GM12875 (cell line): ENCODE measurements at regions not wholly inside any gene's neighbourhood (a gene's known extent, or its start where the extent isn't known, plus 50 kb on each side); places are given as distances from the start of the nearest gene placed in this dataset.

Experiments
- H3K4me3 ChIP-seq: one replicate; pipeline ENCODE4 v1.5.1; 2011; ENCODE audit warnings: low read depth, low read length, control low read depth
- TF ChIP-seq, protein P1 (sequence below): IDR thresholded peaks from 2 replicates; pipeline ENCODE4 v1.5.1; 2011; ENCODE audit warnings: low read depth, mild to moderate bottlenecking, control low read depth, inconsistent platforms, low read length, moderate library complexity, borderline replicate concordance; ENCODE audit not compliant: insufficient read depth

DNA sequence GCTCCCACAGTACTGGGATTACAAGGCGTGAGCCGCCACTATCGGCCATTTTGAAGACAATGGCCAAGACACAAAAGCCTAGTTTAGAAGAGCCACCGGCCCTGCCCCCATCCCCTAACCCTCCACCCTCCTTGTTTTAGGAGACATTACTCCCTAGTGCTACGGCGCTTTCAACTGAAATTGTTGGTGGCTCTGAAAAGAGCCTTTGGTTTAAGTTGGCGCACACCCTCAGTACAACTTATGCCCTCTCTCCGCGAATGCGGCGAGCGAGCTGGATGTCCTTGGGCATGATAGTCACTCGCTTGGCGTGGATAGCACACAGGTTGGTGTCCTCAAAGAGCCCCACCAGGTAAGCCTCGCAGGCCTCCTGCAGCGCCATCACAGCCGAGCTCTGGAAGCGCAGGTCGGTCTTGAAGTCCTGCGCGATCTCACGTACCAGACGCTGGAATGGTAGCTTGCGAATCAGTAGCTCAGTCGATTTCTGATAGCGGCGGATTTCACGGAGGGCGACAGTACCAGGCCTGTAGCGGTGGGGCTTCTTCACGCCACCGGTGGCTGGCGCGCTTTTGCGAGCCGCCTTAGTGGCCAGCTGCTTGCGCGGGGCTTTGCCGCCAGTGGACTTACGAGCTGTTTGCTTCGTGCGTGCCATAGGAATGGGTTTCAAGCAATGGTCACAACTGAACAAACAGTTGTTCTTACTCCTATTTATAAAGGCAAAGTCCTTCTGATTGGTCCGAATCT lies 114.9 kb upstream of the BTN3A2 start:
- peak overlapping the region; percentile 62 for H3K4me3 ChIP-seq
- TF ChIP-seq, protein P1, sequence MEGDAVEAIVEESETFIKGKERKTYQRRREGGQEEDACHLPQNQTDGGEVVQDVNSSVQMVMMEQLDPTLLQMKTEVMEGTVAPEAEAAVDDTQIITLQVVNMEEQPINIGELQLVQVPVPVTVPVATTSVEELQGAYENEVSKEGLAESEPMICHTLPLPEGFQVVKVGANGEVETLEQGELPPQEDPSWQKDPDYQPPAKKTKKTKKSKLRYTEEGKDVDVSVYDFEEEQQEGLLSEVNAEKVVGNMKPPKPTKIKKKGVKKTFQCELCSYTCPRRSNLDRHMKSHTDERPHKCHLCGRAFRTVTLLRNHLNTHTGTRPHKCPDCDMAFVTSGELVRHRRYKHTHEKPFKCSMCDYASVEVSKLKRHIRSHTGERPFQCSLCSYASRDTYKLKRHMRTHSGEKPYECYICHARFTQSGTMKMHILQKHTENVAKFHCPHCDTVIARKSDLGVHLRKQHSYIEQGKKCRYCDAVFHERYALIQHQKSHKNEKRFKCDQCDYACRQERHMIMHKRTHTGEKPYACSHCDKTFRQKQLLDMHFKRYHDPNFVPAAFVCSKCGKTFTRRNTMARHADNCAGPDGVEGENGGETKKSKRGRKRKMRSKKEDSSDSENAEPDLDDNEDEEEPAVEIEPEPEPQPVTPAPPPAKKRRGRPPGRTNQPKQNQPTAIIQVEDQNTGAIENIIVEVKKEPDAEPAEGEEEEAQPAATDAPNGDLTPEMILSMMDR, result peak; percentile 55

DNA sequence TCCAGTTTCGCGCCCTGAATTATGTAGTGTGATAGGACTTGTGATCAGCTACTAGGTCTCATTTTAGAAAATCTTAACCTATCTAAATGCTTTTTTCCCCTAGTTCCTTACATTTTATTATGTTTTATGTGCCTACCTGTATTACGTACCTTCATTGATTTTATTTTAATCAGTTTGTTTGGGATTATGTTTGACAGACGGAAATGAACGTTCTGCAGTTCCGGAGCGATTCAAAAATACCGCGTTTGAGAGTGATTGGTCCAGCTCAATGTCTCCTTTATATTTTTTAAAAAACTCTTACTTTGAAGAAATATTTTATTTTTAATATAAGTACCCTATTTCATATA lies 114.3 kb upstream of the BTN3A2 start:
- peak overlapping the region; percentile 62 for H3K4me3 ChIP-seq

DNA sequence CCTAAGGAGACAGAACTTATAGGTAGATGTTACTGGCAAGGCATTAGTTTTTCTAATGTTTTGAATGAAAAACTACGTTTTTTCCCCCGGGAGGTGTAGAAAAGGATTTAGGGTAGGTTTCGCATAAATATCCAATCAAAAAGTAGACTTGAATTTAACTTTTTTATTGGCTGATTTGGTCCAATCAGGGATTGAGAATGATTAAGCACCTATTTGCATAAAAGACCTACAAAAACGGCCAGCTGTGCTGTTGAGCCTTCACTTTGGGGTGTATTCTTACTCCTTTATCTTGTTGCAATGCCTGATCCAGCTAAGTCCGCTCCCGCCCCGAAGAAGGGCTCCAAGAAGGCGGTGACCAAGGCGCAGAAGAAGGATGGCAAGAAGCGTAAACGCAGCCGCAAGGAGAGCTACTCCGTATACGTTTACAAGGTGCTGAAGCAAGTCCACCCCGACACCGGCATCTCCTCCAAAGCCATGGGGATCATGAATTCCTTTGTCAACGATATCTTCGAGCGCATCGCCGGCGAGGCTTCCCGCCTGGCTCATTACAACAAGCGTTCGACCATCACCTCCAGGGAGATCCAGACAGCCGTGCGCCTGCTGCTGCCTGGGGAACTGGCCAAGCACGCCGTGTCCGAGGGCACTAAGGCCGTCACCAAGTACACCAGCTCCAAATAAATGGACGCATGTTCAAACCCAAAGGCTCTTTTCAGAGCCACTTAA lies 113.5 kb upstream of the BTN3A2 start:
- H3K4me3 ChIP-seq, result peak overlapping the region; percentile 55
- TF ChIP-seq, protein P1, result no peak

More for the DNA sequence above, 114.3 kb upstream of the BTN3A2 start:
- TF ChIP-seq, protein P1, result no peak

DNA sequence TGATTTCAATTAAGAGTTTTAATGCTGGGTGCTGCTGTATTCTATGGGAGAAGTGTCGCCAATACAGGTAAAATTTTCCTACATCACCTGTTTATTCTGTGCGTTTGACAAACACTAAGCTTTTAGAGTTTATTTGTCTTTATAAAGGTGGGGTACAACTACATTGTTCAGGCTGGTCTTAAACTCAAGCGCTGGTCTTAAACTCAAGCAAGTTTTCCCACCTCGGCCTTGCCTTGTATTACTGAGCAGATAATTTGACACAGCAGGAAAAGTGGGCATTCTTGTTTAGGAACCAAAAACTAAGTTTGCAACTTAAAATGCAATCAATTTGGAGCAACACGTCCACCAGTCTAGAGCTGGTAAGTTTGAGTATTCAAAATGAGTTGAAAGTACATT lies 112.9 kb upstream of the BTN3A2 start:
- peak overlapping the region; percentile 55 for H3K4me3 ChIP-seq
- TF ChIP-seq, protein P1, result no peak

DNA sequence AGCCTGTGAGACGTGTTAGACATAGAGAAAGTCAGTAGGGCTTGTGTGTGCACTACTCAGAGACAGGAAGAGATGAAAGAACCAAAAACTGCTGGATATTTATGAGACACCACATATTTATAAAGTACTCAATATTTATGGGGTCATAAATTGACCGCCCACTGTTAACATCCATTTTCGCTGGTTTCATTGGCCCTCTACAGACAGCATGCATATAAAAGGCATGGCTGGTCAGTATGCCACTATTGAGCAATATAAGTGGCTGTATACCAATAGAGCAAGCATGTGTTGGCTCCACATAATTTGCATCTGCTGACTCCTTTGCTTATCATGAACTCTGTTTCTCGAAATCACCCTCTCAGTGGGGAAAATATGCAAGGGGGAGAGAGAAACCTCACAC lies 110.3 kb upstream of the BTN3A2 start:
- H3K4me3 ChIP-seq, result no peak overlapping the region
- TF ChIP-seq, protein P1, result no peak

DNA sequence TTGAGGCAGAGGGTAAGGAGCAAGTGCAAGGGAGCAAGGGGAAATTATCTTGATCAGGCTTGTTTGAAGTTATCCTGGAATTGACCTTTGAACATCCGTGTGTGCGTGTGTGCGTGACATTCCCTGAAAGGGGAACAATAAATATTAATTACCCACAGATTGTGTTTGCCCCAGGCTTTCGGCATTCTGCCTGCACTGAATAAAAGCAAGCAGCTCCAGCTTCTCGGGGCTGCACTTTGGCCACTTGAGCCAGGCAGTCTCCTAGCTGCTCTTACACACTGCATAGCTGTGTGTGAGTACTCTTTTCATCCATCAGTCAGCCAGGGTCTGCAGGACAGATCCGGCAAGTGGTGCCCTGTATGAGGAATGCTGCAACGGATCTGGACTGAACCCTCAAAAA lies 107.7 kb upstream of the BTN3A2 start:
- TF ChIP-seq, protein P1, result no peak

DNA sequence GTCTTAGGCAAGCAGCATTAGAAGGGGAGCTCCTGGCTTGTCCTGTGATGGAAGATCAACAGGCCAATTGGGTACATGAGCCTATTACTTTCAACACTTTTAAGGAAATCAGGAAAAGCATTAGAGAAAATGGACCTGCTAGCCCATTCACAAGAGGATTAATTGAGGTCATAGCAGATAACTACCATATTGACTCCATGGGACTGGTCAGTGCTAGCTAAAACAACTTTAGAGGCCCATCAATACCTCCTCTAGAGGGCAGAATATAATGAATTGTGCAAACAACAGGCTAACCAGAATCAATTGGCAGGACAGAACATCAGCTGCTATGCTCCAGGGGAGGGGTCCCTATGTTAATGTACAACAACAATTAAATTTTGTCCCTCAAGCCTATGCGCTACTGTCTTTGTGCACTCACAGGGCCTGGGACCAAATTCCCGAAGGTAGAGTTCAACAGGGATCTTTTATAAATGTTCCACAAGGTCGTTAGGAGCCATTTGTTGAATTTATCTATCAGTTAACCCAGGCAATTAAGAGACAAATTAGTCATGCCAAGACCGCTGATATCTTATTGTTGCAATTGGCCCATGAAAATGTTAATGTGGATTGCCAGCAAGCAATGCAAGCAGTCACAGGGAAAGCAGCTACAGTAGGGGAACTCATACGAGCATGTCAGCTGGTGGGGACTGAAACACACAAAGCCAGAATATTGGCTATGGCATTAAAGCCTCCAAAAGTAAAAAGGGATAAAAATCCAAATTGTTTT lies 106.6 kb upstream of the BTN3A2 start:
- H3K4me3 ChIP-seq, result no peak overlapping the region
- TF ChIP-seq, protein P1, result no peak

More for the DNA sequence above, 107.7 kb upstream of the BTN3A2 start:
- H3K4me3 ChIP-seq, result no peak overlapping the region
